Natural killer cell (primary cell): ENCODE measurements at regions not wholly inside any gene's neighbourhood (a gene's known extent, or its start where the extent isn't known, plus 50 kb on each side); places are given as distances from the start of the nearest gene placed in this dataset.

Experiments
- ATAC-seq, 3 donors: fragments of 150-1000 bp in 2 of 3; fragments of 200-7000 bp in 1 of 3; cut with Tn5 transposase; 1 replicate in 1 of 3; 2 replicates in 2 of 3; pipeline ENCODE4 v1.10.0; 2021; ENCODE audit warnings: mild to moderate bottlenecking in 2 of 3, moderate library complexity in 2 of 3
- DNase-seq, 2 donors: peaks; one replicate each; pipeline versions ENCODE4 v3.0.0 to v3.0.0-alpha.2; 2013 to 2021; ENCODE audit warnings: mixed read lengths in 1 of 2
- H3K27ac ChIP-seq: one replicate; pipeline ENCODE4 v1.5.1; 2013; ENCODE audit warnings: mild to moderate bottlenecking, low read length
- H3K27me3 ChIP-seq: one replicate; pipeline ENCODE4 v1.6.1; 2013; ENCODE audit warnings: low read length; ENCODE audit not compliant: control insufficient read depth, insufficient read depth
- H3K36me3 ChIP-seq: one replicate; pipeline ENCODE4 v1.6.1; 2013; ENCODE audit warnings: low read length; ENCODE audit not compliant: control insufficient read depth, insufficient read depth
- H3K4me1 ChIP-seq: one replicate; pipeline ENCODE4 v1.6.1; 2013; ENCODE audit warnings: low read length; ENCODE audit not compliant: control insufficient read depth, insufficient read depth
- H3K4me3 ChIP-seq: one replicate; pipeline ENCODE4 v1.5.1; 2013; ENCODE audit warnings: low read length
- H3K9me3 ChIP-seq: one replicate; pipeline ENCODE4 v1.6.1; 2013; ENCODE audit warnings: low read length; ENCODE audit not compliant: control insufficient read depth, insufficient read depth
- H3K27ac Mint-ChIP-seq, 2 donors: one replicate each; pipeline ENCODE4 v1.8.0; 2022; ENCODE audit warnings: mild to moderate bottlenecking in 2 of 2, mixed read lengths in 2 of 2, moderate library complexity in 1 of 2
- H3K27me3 Mint-ChIP-seq, 2 donors: one replicate each; pipeline ENCODE4 v1.8.0; 2022; ENCODE audit warnings: low read depth in 2 of 2, mixed read lengths in 2 of 2
- H3K36me3 Mint-ChIP-seq: one replicate; pipeline ENCODE4 v1.8.0; 2022; ENCODE audit warnings: mixed read lengths
- H3K4me1 Mint-ChIP-seq, 2 donors: one replicate each; pipeline ENCODE4 v1.8.0; 2022; ENCODE audit warnings: mixed read lengths in 2 of 2
- H3K4me3 Mint-ChIP-seq: one replicate; pipeline ENCODE4 v1.8.0; 2022; ENCODE audit warnings: mild to moderate bottlenecking, moderate library complexity, mixed read lengths
- H3K9me3 Mint-ChIP-seq, 2 donors: one replicate each; pipeline ENCODE4 v1.8.0; 2022; ENCODE audit warnings: mixed read lengths in 2 of 2
- WGBS: methylation state at CpG from one replicate; pipeline ENCODE4 v1.1.7; 2013; ENCODE audit warnings: missing lambda C conversion rate; ENCODE audit not compliant: insufficient coverage; 5-methylcytosine and 5-hydroxymethylcytosine counted together
- intact Hi-C: fragments of 100-400 bp; cut with micrococcal nuclease; formaldehyde crosslinking; loops from one replicate; pipeline ENCODE4 v1.14.2; 2022
- TF ChIP-seq, protein P1 (sequence below): fragments of 200-600 bp; IDR thresholded peaks from one replicate; pipeline ENCODE4 v1.8.0; 2022; ENCODE audit warnings: antibody characterized with exemption

DNA sequence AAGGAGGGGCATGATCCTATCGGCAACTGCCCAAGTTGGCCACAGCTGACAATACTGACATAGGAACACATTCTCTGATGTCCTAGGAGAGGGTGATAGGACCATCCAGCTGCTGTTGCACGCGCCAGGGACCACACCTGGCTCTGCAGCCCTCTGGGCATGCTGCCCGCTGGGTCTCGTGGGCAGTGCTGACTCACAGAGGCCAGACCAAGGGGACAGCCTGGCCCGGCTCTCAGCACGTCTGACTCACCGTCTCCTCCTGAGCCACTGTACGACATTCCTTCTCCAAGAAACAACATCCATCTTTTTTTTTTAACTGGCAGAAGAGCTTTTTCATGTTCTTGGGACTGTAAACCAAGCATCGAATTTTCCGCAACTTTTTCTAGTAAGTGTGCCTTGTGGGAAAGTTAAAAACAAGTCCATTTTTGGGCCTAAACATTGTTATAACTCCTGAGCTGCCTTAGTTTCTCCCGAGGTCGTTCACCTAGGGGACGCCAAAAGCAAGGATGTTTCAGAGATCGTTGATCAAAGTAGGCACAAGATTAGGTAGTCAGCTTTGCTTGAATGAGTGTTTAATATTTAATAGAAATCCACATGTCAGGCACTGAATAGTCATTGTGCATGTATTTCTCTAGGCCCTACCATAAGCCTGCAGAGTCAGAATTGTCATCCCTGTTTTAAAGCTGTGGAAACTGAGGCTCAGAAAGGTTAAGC lies 100.3 kb downstream of the TTC32 start:
- no peak overlapping the region for H3K4me3 ChIP-seq
- Mint-ChIP-seq H3K27me3 (peaks cover 0 to 6% of the 10 kb centered on the region in 2 donors), H3K27ac (no peak overlapping the region), H3K36me3 (no peaks in the 10 kb centered on the region), H3K9me3 (no peaks in the 10 kb centered on the region), H3K4me1 (no peaks in the 10 kb centered on the region), H3K4me3 (no peak overlapping the region)
- H3K27ac ChIP-seq = no peak overlapping the region
- no peak for DNase-seq
- H3K36me3 ChIP-seq = no peaks in the 10 kb centered on the region
- intact Hi-C loops = no loop called here
- WGBS = 89% methylated on average over 15 of the region's 15 CpGs
- no peaks in the 10 kb centered on the region for H3K9me3 ChIP-seq
- H3K27me3 ChIP-seq = no peaks in the 10 kb centered on the region
- TF ChIP-seq, protein P1, sequence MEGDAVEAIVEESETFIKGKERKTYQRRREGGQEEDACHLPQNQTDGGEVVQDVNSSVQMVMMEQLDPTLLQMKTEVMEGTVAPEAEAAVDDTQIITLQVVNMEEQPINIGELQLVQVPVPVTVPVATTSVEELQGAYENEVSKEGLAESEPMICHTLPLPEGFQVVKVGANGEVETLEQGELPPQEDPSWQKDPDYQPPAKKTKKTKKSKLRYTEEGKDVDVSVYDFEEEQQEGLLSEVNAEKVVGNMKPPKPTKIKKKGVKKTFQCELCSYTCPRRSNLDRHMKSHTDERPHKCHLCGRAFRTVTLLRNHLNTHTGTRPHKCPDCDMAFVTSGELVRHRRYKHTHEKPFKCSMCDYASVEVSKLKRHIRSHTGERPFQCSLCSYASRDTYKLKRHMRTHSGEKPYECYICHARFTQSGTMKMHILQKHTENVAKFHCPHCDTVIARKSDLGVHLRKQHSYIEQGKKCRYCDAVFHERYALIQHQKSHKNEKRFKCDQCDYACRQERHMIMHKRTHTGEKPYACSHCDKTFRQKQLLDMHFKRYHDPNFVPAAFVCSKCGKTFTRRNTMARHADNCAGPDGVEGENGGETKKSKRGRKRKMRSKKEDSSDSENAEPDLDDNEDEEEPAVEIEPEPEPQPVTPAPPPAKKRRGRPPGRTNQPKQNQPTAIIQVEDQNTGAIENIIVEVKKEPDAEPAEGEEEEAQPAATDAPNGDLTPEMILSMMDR = no peak
- ATAC-seq = no peak
- H3K4me1 ChIP-seq = no peaks in the 10 kb centered on the region

DNA sequence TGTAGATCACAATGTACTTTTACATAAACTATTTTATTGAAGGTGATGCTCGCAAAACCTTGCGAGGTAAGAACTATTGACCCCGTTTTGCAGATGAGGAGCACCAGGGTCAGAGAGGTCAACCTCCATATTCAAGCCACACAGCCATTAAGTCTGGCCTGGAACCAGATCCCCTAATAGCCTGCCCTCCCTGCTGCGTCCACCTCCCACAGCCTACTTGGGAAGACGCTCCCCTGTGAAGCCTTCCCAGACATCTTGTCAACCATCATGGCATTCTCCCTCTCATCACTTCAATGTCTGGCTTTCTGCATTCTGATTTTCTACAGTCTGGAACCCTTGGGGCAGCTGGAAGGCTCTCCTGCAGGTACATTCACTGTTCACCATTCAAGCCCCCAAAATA lies 101.0 kb downstream of the TTC32 start:
- no peaks in the 10 kb centered on the region for H3K36me3 ChIP-seq
- H3K4me3 ChIP-seq = no peak overlapping the region
- Mint-ChIP-seq H3K4me3 (no peak overlapping the region), H3K27ac (no peak overlapping the region), H3K36me3 (no peaks in the 10 kb centered on the region), H3K27me3 (peaks cover 0 to 6% of the 10 kb centered on the region in 2 donors), H3K4me1 (no peaks in the 10 kb centered on the region), H3K9me3 (no peaks in the 10 kb centered on the region)
- no peaks in the 10 kb centered on the region for H3K4me1 ChIP-seq
- no peaks in the 10 kb centered on the region for H3K9me3 ChIP-seq
- H3K27ac ChIP-seq = no peak overlapping the region
- no peaks in the 10 kb centered on the region for H3K27me3 ChIP-seq
- TF ChIP-seq, protein P1 = no peak
- ATAC-seq = no peak
- no peak for DNase-seq
- intact Hi-C loops = no loop called here
- WGBS = 88% methylated on average over 5 of the region's 5 CpGs

DNA sequence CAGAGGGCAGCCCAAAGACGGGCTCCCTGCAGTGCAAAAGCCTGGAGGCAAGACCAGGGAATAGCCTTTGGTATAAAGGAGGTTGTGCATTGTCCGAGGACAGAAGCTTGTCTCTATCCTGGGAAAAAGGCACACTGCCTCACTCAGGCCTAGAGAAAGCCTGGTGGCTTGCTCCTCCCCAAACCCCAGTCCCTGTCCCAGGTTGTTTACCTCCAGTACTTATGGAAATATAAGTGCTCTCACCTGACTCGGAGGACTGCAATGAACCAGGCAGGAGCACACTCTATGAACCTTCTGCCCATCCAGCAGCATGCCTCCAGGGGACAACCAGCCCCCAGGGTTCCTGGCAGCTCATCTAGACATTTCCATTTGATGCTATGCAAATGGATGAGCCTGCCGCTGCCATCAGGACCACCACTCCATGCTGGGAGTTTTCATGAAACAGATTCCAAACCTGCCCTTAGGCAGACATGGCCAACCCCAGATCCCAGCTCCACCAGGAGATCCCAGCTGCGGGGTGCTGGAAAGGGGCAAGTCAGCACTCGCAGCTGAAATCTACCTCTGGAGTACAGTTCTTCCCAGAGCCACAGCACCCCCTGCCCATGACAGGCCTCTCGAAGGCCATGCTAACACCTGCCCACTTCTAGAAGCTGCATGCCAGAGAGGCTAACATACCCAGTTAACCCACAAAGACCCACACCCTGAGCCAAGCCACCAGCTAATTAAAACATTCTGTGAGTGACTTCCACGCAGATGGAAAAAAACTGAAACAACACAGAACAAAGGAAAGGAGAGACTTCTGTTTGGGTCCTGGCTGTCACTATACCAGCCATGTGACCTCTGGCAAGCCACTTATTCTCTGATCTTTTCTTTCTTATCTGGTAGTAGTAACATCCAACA lies 101.7 kb downstream of the TTC32 start:
- TF ChIP-seq, protein P1 = no peak
- intact Hi-C loops = no loop called here
- no peak overlapping the region for H3K27ac ChIP-seq

More for the DNA sequence above, 101.7 kb downstream of the TTC32 start:
- DNase-seq (no peak), ATAC-seq (no peak)
- Mint-ChIP-seq H3K4me1 (no peaks in the 10 kb centered on the region), H3K9me3 (no peaks in the 10 kb centered on the region), H3K4me3 (no peak overlapping the region), H3K27ac (no peak overlapping the region), H3K27me3 (peaks cover 0 to 6% of the 10 kb centered on the region in 2 donors), H3K36me3 (no peaks in the 10 kb centered on the region)
- Histone ChIP-seq H3K4me3 (no peak overlapping the region), H3K27me3 (no peaks in the 10 kb centered on the region), H3K4me1 (no peaks in the 10 kb centered on the region), H3K36me3 (no peaks in the 10 kb centered on the region), H3K9me3 (no peaks in the 10 kb centered on the region)
- WGBS = 76% methylated on average over 8 of the region's 8 CpGs
